ENCODE measurements at regions not wholly inside any gene's neighbourhood (a gene's known extent, or its start where the extent isn't known, plus 50 kb on each side); places are given as distances from the start of the nearest gene placed in this dataset.

DNA sequence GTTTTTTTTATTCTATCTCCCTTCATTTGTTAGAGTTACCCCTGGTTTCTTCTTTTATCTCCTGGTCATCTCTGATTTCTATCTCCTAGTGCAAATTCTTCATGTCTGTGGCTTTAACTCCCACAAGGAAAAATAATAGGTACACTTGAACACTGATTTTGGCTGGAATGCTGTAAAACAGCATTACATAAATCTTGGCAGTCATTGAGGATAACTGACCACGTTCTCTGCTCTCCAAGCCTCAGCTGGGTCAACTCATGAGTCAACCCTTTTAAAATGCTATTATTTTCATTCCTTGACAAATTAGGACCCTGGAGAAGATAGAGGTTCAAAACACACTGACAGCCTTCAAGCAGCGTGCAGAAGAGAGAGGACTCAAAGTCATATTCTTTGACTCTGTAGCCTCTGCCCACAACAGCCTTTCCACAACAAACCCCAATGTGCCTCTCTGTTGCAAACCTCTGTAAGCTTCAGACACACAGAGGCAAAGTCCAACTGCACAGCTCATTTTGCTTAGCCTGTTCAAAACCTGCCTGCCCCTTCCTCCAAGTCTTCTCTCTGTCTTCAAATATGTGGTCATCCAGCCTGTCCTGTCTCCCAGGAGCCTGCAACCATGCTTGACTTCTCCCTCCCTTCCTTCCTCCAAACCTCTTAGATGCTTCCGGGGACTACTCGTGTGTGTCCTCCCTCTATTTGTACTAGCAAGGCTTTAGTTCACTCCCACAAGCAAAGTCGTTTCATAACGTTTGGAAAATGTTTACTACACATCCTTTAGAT, 398.4 kb downstream of the MED10 start:
- H2AFZ ChIP-seq (ENCODE audit: control insufficient read depth, low read length): no peak overlapping the region
- H3K9me3 ChIP-seq (ENCODE audit: control insufficient read depth, low read depth, low read length): peaks cover 1% of the 10 kb centered on the region
- H3K9me1 ChIP-seq (ENCODE audit: control insufficient read depth, extremely low read depth, insufficient read depth, low read length): no peaks in the 10 kb centered on the region
- H3K9ac ChIP-seq (ENCODE audit: control insufficient read depth, extremely low read depth, insufficient read depth, low read length): no peak overlapping the region
- DNase-seq (ENCODE audit: low read depth, low spot score) (no peak), FAIRE-seq (no peak)
- TF ChIP-seq, protein P1, sequence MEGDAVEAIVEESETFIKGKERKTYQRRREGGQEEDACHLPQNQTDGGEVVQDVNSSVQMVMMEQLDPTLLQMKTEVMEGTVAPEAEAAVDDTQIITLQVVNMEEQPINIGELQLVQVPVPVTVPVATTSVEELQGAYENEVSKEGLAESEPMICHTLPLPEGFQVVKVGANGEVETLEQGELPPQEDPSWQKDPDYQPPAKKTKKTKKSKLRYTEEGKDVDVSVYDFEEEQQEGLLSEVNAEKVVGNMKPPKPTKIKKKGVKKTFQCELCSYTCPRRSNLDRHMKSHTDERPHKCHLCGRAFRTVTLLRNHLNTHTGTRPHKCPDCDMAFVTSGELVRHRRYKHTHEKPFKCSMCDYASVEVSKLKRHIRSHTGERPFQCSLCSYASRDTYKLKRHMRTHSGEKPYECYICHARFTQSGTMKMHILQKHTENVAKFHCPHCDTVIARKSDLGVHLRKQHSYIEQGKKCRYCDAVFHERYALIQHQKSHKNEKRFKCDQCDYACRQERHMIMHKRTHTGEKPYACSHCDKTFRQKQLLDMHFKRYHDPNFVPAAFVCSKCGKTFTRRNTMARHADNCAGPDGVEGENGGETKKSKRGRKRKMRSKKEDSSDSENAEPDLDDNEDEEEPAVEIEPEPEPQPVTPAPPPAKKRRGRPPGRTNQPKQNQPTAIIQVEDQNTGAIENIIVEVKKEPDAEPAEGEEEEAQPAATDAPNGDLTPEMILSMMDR (optimal IDR thresholded peaks at IDR 0.05 in 1 of 3, IDR thresholded peaks at IDR 0.05 in 1 of 3, conservative IDR thresholded peaks at IDR 0.05 in 1 of 3; ENCODE audit: extremely low read depth in 1 of 3, insufficient read depth in 2 of 3, low read length in 3 of 3): no peak
- TF ChIP-seq EZH2 (IDR thresholded peaks at IDR 0.05; ENCODE audit: low read length): no peak
- no peaks in the 10 kb centered on the region for H3K27me3 ChIP-seq (ENCODE audit: control insufficient read depth, extremely low read depth, insufficient read depth, low read length)
- no peaks in the 10 kb centered on the region for H4K20me1 ChIP-seq (ENCODE audit: control insufficient read depth, extremely low read depth, insufficient read depth, low read length)
- dilution Hi-C loops (cut with MboI; ENCODE audit: extremely low pct_ligation_motif_present, low sequenced_read_pairs): no loop called here
- H3K79me2 ChIP-seq (ENCODE audit: control insufficient read depth, insufficient read depth, low read length): no peaks in the 10 kb centered on the region
- H3K4me1 ChIP-seq (ENCODE audit: control insufficient read depth, extremely low read depth, insufficient read depth, low read length): no peaks in the 10 kb centered on the region
- H3K4me3 ChIP-seq (ENCODE audit: control insufficient read depth in 2 of 3, extremely low read depth in 1 of 3, insufficient read depth in 2 of 3, low read depth in 1 of 3, low read length in 3 of 3): no peak overlapping the region
- no peaks in the 10 kb centered on the region for H3K36me3 ChIP-seq (ENCODE audit: control insufficient read depth in 2 of 2, extremely low read depth in 1 of 2, insufficient read depth in 2 of 2, low read length in 2 of 2)
- H3K4me2 ChIP-seq (ENCODE audit: control insufficient read depth, extremely low read depth, insufficient read depth, low read depth, low read length): no peak overlapping the region
- H3K27ac ChIP-seq (ENCODE audit: control insufficient read depth, insufficient read depth, low read length): no peak overlapping the region

DNA sequence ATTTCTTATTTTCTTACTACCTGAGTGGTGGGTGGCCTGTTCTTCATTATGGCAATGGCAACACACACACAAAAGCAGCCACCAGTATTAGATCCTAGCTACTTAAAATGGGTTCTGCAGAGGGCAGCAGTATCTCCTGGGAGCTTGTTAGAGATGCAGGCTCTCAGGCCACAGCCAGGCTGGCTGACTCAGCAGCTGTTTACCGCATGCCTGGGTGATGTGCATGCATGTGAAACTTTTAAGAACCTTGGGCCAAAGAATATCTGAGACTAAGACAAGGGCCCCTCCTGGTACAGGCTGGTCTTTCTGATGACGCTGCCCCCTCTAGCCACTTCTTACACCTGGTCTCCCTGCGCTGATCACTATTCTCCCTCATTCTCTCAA, 399.0 kb downstream of the MED10 start:
- no peak for FAIRE-seq
- dilution Hi-C loops (cut with MboI; ENCODE audit: extremely low pct_ligation_motif_present, low sequenced_read_pairs): no loop called here
- Histone ChIP-seq H3K4me3 (ENCODE audit: control insufficient read depth in 2 of 3, extremely low read depth in 1 of 3, insufficient read depth in 2 of 3, low read depth in 1 of 3, low read length in 3 of 3) (no peak overlapping the region), H3K36me3 (ENCODE audit: control insufficient read depth in 2 of 2, extremely low read depth in 1 of 2, insufficient read depth in 2 of 2, low read length in 2 of 2) (no peaks in the 10 kb centered on the region), H3K9ac (ENCODE audit: control insufficient read depth, extremely low read depth, insufficient read depth, low read length) (no peak overlapping the region), H3K79me2 (ENCODE audit: control insufficient read depth, insufficient read depth, low read length) (no peaks in the 10 kb centered on the region), H3K4me2 (ENCODE audit: control insufficient read depth, extremely low read depth, insufficient read depth, low read depth, low read length) (no peak overlapping the region), H3K9me3 (ENCODE audit: control insufficient read depth, low read depth, low read length) (peaks cover 2% of the 10 kb centered on the region), H3K4me1 (ENCODE audit: control insufficient read depth, extremely low read depth, insufficient read depth, low read length) (no peaks in the 10 kb centered on the region), H3K27ac (ENCODE audit: control insufficient read depth, insufficient read depth, low read length) (no peak overlapping the region), H3K27me3 (ENCODE audit: control insufficient read depth, extremely low read depth, insufficient read depth, low read length) (no peaks in the 10 kb centered on the region), H4K20me1 (ENCODE audit: control insufficient read depth, extremely low read depth, insufficient read depth, low read length) (no peaks in the 10 kb centered on the region), H3K9me1 (ENCODE audit: control insufficient read depth, extremely low read depth, insufficient read depth, low read length) (no peaks in the 10 kb centered on the region), H2AFZ (ENCODE audit: control insufficient read depth, low read length) (no peak overlapping the region)
- no peak for TF ChIP-seq EZH2 (IDR thresholded peaks at IDR 0.05; ENCODE audit: low read length)
- TF ChIP-seq, protein P1 (optimal IDR thresholded peaks at IDR 0.05 in 1 of 3, IDR thresholded peaks at IDR 0.05 in 1 of 3, conservative IDR thresholded peaks at IDR 0.05 in 1 of 3; ENCODE audit: extremely low read depth in 1 of 3, insufficient read depth in 2 of 3, low read length in 3 of 3): no peak
- DNase-seq (ENCODE audit: low read depth, low spot score): no peak

Data from keratinocyte (primary cell).